SU-DHL-6 (cell line): ENCODE measurements at regions not wholly inside any gene's neighbourhood (a gene's known extent, or its start where the extent isn't known, plus 50 kb on each side); places are given as distances from the start of the nearest gene placed in this dataset.
"Not testable (repeated sequence)": the region's sequence is repeated elsewhere in the genome, so short reads cannot be mapped to it uniquely, and the experiment has no call there.

Source experiments
- H2AFZ ChIP-seq: fragments of 200-600 bp; sonication (generic); 2 replicates; pipeline ENCODE4 v1.6.1; 2014; ENCODE audit warnings: low read depth, mild to moderate bottlenecking, moderate library complexity, mixed read lengths, antibody characterized with exemption, low read length; ENCODE audit not compliant: severe bottlenecking
- H3F3A ChIP-seq: fragments of 200-600 bp; shearing (Covaris generic); 2 replicates; pipeline ENCODE4 v1.6.0; 2016; ENCODE audit warnings: antibody characterized with exemption, mild to moderate bottlenecking; ENCODE audit not compliant: insufficient read depth
- H3K27ac ChIP-seq: fragments of 200-600 bp; sonication (generic); 2 replicates; pipeline ENCODE4 v1.5.1; 2016; ENCODE audit warnings: low read depth, mild to moderate bottlenecking, low read length, moderate library complexity, mixed read lengths
- H3K27me3 ChIP-seq: fragments of 200-600 bp; sonication (generic), shearing (Covaris generic); 2 replicates; pipeline ENCODE4 v1.6.0; 2014; ENCODE audit warnings: mild to moderate bottlenecking, low read length
- H3K36me3 ChIP-seq: fragments of 200-600 bp; sonication (generic); 2 replicates; pipeline ENCODE4 v1.6.1; 2014; ENCODE audit warnings: mild to moderate bottlenecking, low read length, mixed read lengths
- H3K4me2 ChIP-seq: fragments of 300-600, 200-600 bp; shearing (Covaris generic), sonication (generic); 2 replicates; pipeline ENCODE4 v1.6.0; 2014; ENCODE audit warnings: low read length, low read depth, mild to moderate bottlenecking; ENCODE audit not compliant: poor library complexity, severe bottlenecking
- H3K4me3 ChIP-seq: fragments of 200-600 bp; sonication (generic); 2 replicates; pipeline ENCODE4 v1.5.1; 2014; ENCODE audit warnings: antibody characterized with exemption, low read length, mild to moderate bottlenecking, mixed read lengths; ENCODE audit not compliant: insufficient read depth, poor library complexity, severe bottlenecking
- H3K79me2 ChIP-seq: fragments of 200-600 bp; sonication (generic); 2 replicates; pipeline ENCODE4 v1.6.1; 2014; ENCODE audit warnings: mild to moderate bottlenecking, low read length, moderate library complexity; ENCODE audit not compliant: insufficient read depth
- H3K9ac ChIP-seq: fragments of 200-600 bp; sonication (generic); 2 replicates; pipeline ENCODE4 v1.7.0; 2014; ENCODE audit warnings: mild to moderate bottlenecking, low read length
- H3K9me2 ChIP-seq: fragments of 200-600 bp; sonication (generic); replicated peaks from 2 replicates; pipeline ENCODE4 v1.6.1; 2014; ENCODE audit warnings: low read length; ENCODE audit not compliant: insufficient read depth
- H3K9me3 ChIP-seq: fragments of 200-600 bp; sonication (generic); 2 replicates; pipeline ENCODE4 v1.6.1; 2014; ENCODE audit warnings: low read length, mixed read lengths; ENCODE audit not compliant: insufficient read depth
- H4K20me1 ChIP-seq: fragments of 200-600 bp; sonication (generic); 2 replicates; pipeline ENCODE4 v1.6.1; 2014; ENCODE audit warnings: low read depth, mild to moderate bottlenecking, antibody characterized with exemption, low read length, moderate library complexity, mixed read lengths

GRCh38 chr3:195969838-195970776 lies 61.8 kb upstream of the TNK2 start:
- not testable (repeated sequence) for H3K27ac ChIP-seq, H4K20me1 ChIP-seq, H3K36me3 ChIP-seq, H3K4me3 ChIP-seq, H3F3A ChIP-seq, H2AFZ ChIP-seq, H3K79me2 ChIP-seq, H3K27me3 ChIP-seq, H3K4me2 ChIP-seq, H3K9ac ChIP-seq, H3K9me2 ChIP-seq, H3K9me3 ChIP-seq

- not testable (repeated sequence) for H3K36me3 ChIP-seq
These were observed 61.0 kb upstream of the TNK2 start for GRCh38 chr3:195969341-195969740.

GRCh38 chr3:195968104-195968503 lies 59.8 kb upstream of the TNK2 start:
- not testable (repeated sequence) for H2AFZ ChIP-seq, H3K4me3 ChIP-seq, H3K9ac ChIP-seq, H3K9me2 ChIP-seq, H3K36me3 ChIP-seq, H3K4me2 ChIP-seq, H3K79me2 ChIP-seq, H4K20me1 ChIP-seq, H3F3A ChIP-seq, H3K27ac ChIP-seq, H3K9me3 ChIP-seq, H3K27me3 ChIP-seq

More at GRCh38 chr3:195969341-195969740, 61.0 kb upstream of the TNK2 start:
- not testable (repeated sequence) for H3K27ac ChIP-seq, H3K9ac ChIP-seq, H3K79me2 ChIP-seq, H3K4me2 ChIP-seq, H3F3A ChIP-seq, H4K20me1 ChIP-seq, H3K27me3 ChIP-seq, H2AFZ ChIP-seq, H3K9me2 ChIP-seq, H3K9me3 ChIP-seq, H3K4me3 ChIP-seq

- not testable (repeated sequence) for H3K36me3 ChIP-seq
These were observed 59.0 kb upstream of the TNK2 start for GRCh38 chr3:195967387-195967720.

GRCh38 chr3:195966563-195967386 lies 58.4 kb upstream of the TNK2 start:
- H3K4me3 ChIP-seq, H3K9me3 ChIP-seq, H3K27ac ChIP-seq, H3K4me2 ChIP-seq, H3K79me2 ChIP-seq, H3F3A ChIP-seq, H2AFZ ChIP-seq, H4K20me1 ChIP-seq, H3K27me3 ChIP-seq, H3K9ac ChIP-seq, H3K36me3 ChIP-seq, H3K9me2 ChIP-seq: not testable (repeated sequence)

More at GRCh38 chr3:195967387-195967720, 59.0 kb upstream of the TNK2 start:
- not testable (repeated sequence) for H3K4me2 ChIP-seq, H3K27me3 ChIP-seq, H3K27ac ChIP-seq, H4K20me1 ChIP-seq, H3K4me3 ChIP-seq, H3K9me3 ChIP-seq, H3F3A ChIP-seq, H3K9me2 ChIP-seq, H3K79me2 ChIP-seq, H3K9ac ChIP-seq, H2AFZ ChIP-seq

- H3K4me3 ChIP-seq, H4K20me1 ChIP-seq, H3K79me2 ChIP-seq, H3K9me3 ChIP-seq, H3K9me2 ChIP-seq, H3K4me2 ChIP-seq, H3F3A ChIP-seq, H3K27me3 ChIP-seq, H3K36me3 ChIP-seq, H3K27ac ChIP-seq, H2AFZ ChIP-seq, H3K9ac ChIP-seq: not testable (repeated sequence)
These were observed 56.9 kb upstream of the TNK2 start for GRCh38 chr3:195965217-195965616.

- not testable (repeated sequence) for H3K9me3 ChIP-seq, H2AFZ ChIP-seq, H3K79me2 ChIP-seq, H3K9ac ChIP-seq, H3K4me2 ChIP-seq, H3F3A ChIP-seq, H3K36me3 ChIP-seq, H3K9me2 ChIP-seq, H3K27ac ChIP-seq, H3K4me3 ChIP-seq, H3K27me3 ChIP-seq, H4K20me1 ChIP-seq
These were observed 56.2 kb upstream of the TNK2 start for GRCh38 chr3:195964318-195965107.
